Stomach (tissue), 8 donors: ENCODE measurements at regions not wholly inside any gene's neighbourhood (a gene's known extent, or its start where the extent isn't known, plus 50 kb on each side); places are given as distances from the start of the nearest gene placed in this dataset.
"Not testable (repeated sequence)": the region's sequence is repeated elsewhere in the genome, so short reads cannot be mapped to it uniquely, and the experiment has no call there.

ENCODE experiments used
- DNase-seq, 2 donors: peaks; one replicate each; pipeline versions ENCODE4 v3.0.0 to v3.0.0-alpha.2; 2013 to 2019
- H3K27ac ChIP-seq, 5 donors: fragments of 200-600 bp in 4 of 5; sonication (generic) in 4 of 5; one replicate each; pipeline ENCODE4 v1.5.1; 2013 to 2019; ENCODE audit warnings: mild to moderate bottlenecking in 1 of 5, moderate library complexity in 1 of 5
- H3K27me3 ChIP-seq, 3 donors: fragments of 200-600 bp; sonication (generic); one replicate each; pipeline ENCODE4 v1.5.1; 2017 to 2019; ENCODE audit warnings: mixed run types in 1 of 3
- H3K36me3 ChIP-seq, 4 donors: fragments of 200-600 bp; sonication (generic); 1 replicate in 3 of 4; 2 replicates in 1 of 4; pipeline ENCODE4 v1.5.1; 2016 to 2019
- H3K4me1 ChIP-seq, 4 donors: fragments of 200-600 bp; sonication (generic); one replicate each; pipeline ENCODE4 v1.5.1; 2016 to 2019
- H3K4me3 ChIP-seq, 4 donors: fragments of 200-600 bp; sonication (generic) in 3 of 4; one replicate each; pipeline ENCODE4 v1.5.1; 2016 to 2019; ENCODE audit warnings: mild to moderate bottlenecking in 1 of 4
- H3K9me3 ChIP-seq, 4 donors: fragments of 200-600 bp; sonication (generic); one replicate each; pipeline ENCODE4 v1.5.1; 2016 to 2019
- EP300 ChIP-seq: sonication (generic); formaldehyde crosslinking; IDR thresholded peaks from one replicate; pipeline ENCODE4 v1.6.1; 2017; ENCODE audit warnings: antibody characterized with exemption
- POLR2A ChIP-seq, 4 donors: fragments of 450-650 bp; IDR thresholded peaks; one replicate each; pipeline ENCODE4 v1.6.1; 2016; ENCODE audit warnings: antibody characterized with exemption in 4 of 4, control low read depth in 2 of 4, mild to moderate bottlenecking in 1 of 4, moderate library complexity in 1 of 4
- POLR2AphosphoS5 ChIP-seq, 3 donors: sonication (generic); formaldehyde crosslinking; IDR thresholded peaks; one replicate each; pipeline ENCODE4 v1.6.1; 2016; ENCODE audit warnings: antibody characterized with exemption in 3 of 3
- WGBS, 5 donors: extraction: QIAGEN DNeasy Blood & Tissue Kit in 3 of 5; methylation state at CpG; one replicate each; pipeline versions ENCODE4 v1.1.5 to v1.1.7; 2013 to 2018; 5-methylcytosine and 5-hydroxymethylcytosine counted together
- intact Hi-C: fragments of 100-400 bp; cut with DNase I; formaldehyde crosslinking; loops from one replicate; pipeline ENCODE4 v1.15.1; 2023; ENCODE audit warnings: low total_unique reads
- TF ChIP-seq, protein P1 (sequence below), 7 experiments: fragments of 450-650 bp in 4 of 7; fragments of 200-600 bp in 3 of 7; sonication (generic) in 3 of 7; IDR thresholded peaks; one replicate each; pipeline ENCODE4 v1.5.1; 2016 to 2019; ENCODE audit warnings: antibody characterized with exemption in 7 of 7, control low read depth in 2 of 7, mild to moderate bottlenecking in 1 of 7
- donor health status: healthy with polysubstance abuse.
- donor health status: Bipolar disorder and iron deficiency.
- donor health status: healthy.

DNA sequence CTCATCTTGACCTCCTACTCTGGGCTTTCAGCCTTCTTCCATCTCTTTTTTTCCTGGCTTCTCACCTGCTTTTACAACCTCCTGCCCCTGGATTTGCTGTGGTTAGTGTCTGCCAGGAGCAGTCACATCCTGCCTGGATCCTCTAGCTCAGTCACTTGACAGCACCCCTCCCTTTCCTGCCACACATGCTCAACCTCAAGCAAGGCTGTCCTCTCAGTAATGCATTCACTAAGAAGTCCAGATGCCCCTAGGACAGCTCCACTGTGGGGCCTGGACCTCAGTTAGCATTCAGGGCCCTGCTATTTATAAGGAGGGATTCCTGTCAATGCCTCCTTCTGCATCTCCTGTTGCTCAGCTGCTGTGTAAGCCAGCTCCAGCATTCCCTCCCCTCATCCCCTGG lies 275.5 kb downstream of the SMAD2 start:
- Histone ChIP-seq H3K4me3 (no peak overlapping the region), H3K9me3 (peaks cover 0 to 6% (median 0%) of the 10 kb centered on the region in 4 donors), H3K27ac (no peak overlapping the region), H3K27me3 (no peaks in the 10 kb centered on the region), H3K36me3 (no peaks in the 10 kb centered on the region), H3K4me1 (no peaks in the 10 kb centered on the region)
- TF ChIP-seq EP300 (no peak), POLR2AphosphoS5 (IDR thresholded peaks at IDR 0.05) (no peak), POLR2A (IDR thresholded peaks at IDR 0.05) (no peak)
- TF ChIP-seq, protein P1, sequence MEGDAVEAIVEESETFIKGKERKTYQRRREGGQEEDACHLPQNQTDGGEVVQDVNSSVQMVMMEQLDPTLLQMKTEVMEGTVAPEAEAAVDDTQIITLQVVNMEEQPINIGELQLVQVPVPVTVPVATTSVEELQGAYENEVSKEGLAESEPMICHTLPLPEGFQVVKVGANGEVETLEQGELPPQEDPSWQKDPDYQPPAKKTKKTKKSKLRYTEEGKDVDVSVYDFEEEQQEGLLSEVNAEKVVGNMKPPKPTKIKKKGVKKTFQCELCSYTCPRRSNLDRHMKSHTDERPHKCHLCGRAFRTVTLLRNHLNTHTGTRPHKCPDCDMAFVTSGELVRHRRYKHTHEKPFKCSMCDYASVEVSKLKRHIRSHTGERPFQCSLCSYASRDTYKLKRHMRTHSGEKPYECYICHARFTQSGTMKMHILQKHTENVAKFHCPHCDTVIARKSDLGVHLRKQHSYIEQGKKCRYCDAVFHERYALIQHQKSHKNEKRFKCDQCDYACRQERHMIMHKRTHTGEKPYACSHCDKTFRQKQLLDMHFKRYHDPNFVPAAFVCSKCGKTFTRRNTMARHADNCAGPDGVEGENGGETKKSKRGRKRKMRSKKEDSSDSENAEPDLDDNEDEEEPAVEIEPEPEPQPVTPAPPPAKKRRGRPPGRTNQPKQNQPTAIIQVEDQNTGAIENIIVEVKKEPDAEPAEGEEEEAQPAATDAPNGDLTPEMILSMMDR (IDR thresholded peaks at IDR 0.05) = no peak
- DNase-seq = no peak
- intact Hi-C loops = no loop called here

DNA sequence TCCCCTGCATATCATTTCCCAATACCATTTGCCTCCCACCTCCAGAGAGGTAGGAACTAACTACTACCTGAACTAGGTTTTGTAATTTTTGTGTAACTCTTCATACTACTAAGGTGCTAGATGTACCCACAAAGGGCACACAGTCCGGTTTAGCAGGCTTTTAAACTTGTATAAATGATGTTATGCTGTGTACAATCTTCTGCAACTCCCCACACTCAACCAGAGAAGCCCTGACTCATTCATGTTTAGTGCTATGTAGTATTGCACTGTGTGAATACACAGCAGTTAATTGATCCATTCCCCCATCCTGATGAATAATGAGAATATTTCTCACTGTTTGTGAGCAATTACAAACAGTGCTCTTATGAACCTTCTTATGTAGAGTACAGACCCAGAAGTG lies 285.6 kb downstream of the SMAD2 start:
- Histone ChIP-seq H3K4me3 (no peak overlapping the region), H3K4me1 (no peaks in the 10 kb centered on the region), H3K27ac (no peak overlapping the region), H3K27me3 (no peaks in the 10 kb centered on the region), H3K36me3 (no peaks in the 10 kb centered on the region), H3K9me3 (peaks cover 0 to 11% (median 7%) of the 10 kb centered on the region in 4 donors)
- 34 to 62% (median 52%) methylated on average over 1 of the region's 1 CpG for WGBS, 5 donors
- DNase-seq = no peak
- TF ChIP-seq POLR2A (IDR thresholded peaks at IDR 0.05) (no peak), EP300 (no peak), POLR2AphosphoS5 (IDR thresholded peaks at IDR 0.05) (no peak)
- TF ChIP-seq, protein P1 (IDR thresholded peaks at IDR 0.05) = no peak
- intact Hi-C loops = no loop called here

DNA sequence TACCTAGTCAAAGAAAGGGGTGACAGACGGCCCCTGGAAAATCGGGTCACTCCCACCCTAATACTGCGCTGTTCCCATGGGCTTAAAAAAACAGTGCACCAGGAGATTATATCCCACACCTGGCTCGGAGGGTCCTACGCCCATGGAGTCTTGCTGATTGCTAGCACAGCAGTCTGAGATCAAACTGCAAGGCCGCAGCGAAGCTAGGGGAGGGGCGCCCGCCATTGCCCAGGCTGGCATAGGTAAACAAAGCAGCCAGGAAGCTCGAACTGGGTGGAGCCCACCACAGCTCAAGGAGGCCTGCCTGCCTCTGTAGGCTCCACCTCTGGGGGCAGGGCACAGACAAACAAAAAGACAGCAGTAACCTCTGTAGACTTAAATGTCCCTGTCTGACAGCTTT lies 292.9 kb downstream of the SMAD2 start:
- H3K4me1 ChIP-seq, H3K4me3 ChIP-seq, H3K9me3 ChIP-seq, H3K36me3 ChIP-seq, intact Hi-C loops, H3K27ac ChIP-seq, H3K27me3 ChIP-seq, DNase-seq: not testable (repeated sequence)
- 78 to 90% (median 81%) methylated on average over 3 to 10 of the region's 10 CpGs for WGBS, 5 donors

DNA sequence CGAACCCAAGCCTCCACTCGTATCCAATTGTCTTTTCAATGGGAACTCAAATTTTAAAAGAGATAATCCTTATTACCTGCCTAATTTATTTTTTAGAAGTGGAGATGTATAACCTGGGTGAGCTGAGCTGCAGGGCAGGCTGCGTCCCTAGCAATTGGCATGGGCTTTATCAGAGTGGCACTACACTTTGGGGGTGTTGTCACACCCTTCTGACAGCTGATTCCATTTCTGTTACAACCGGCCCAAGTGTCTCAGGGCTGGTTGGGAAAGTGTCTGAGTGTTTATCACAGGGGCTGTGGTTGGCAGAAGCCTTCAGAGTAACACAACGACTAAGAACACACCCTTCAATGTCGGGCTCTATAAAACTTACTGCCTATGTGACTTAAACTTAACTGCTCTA lies 295.0 kb downstream of the SMAD2 start:
- intact Hi-C loops = no loop called here
- H3K4me1 ChIP-seq = no peaks in the 10 kb centered on the region
- no peaks in the 10 kb centered on the region for H3K27me3 ChIP-seq
- no peak overlapping the region for H3K27ac ChIP-seq
- H3K9me3 ChIP-seq = no peaks in the 10 kb centered on the region
- H3K4me3 ChIP-seq = no peak overlapping the region
- WGBS, 5 donors = 82 to 87% (median 85%) methylated on average over 6 of the region's 6 CpGs
- DNase-seq = no peak
- TF ChIP-seq POLR2AphosphoS5 (IDR thresholded peaks at IDR 0.05) (no peak), EP300 (no peak), POLR2A (IDR thresholded peaks at IDR 0.05) (no peak)
- TF ChIP-seq, protein P1 (IDR thresholded peaks at IDR 0.05) = no peak
- H3K36me3 ChIP-seq = no peaks in the 10 kb centered on the region

DNA sequence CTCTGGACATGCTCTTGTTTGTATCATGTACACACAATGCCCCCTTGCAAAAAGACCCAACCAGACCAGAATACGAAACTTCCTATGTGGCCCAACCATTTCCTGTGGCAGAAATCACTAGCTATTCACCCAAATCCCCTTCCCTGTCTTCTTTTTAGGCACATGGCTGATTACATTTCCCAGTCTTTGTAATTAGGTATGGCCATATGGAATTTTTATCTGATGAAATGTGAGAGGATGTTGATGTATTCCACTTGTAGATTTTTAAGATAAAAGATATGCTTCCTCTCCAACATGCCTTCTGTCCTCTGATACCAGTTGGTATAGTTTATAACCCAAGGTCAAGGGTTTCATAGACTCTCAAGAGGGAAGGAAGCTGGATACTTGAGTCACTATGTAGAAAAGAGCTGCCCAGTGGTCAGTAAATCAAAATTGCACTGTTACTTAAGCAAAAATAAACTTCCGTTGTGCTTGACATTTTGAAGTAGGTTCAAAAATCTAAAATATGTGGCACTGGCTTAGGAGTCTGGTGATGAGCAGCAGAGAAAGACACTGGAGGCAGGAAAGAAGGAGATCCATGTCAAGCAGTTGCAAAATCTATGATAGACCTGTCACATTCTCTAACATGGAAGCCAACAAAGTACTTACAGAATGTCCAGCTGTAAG lies 297.4 kb downstream of the SMAD2 start:
- H3K27me3 ChIP-seq = no peaks in the 10 kb centered on the region
- no peaks in the 10 kb centered on the region for H3K9me3 ChIP-seq
- intact Hi-C loops = no loop called here
- no peak overlapping the region for H3K4me3 ChIP-seq
- no peak for DNase-seq
- 52 to 70% (median 65%) methylated on average over 2 of the region's 2 CpGs for WGBS, 5 donors
- no peak overlapping the region for H3K27ac ChIP-seq
- TF ChIP-seq POLR2AphosphoS5 (IDR thresholded peaks at IDR 0.05) (no peak), POLR2A (IDR thresholded peaks at IDR 0.05) (no peak), EP300 (no peak)
- TF ChIP-seq, protein P1 (IDR thresholded peaks at IDR 0.05) = no peak
- H3K36me3 ChIP-seq = no peaks in the 10 kb centered on the region
- no peaks in the 10 kb centered on the region for H3K4me1 ChIP-seq
